CD4-positive, alpha-beta memory T cell (primary cell): ENCODE measurements at regions not wholly inside any gene's neighbourhood (a gene's known extent, or its start where the extent isn't known, plus 50 kb on each side); places are given as distances from the start of the nearest gene placed in this dataset.
A peak's percentile ranks its signal among the peaks of the same experiment; 100 is the strongest.

ENCODE experiments used
- CTCF ChIA-PET: fragments of 350-600 bp; sonication (Branson Sonifier 250); formaldehyde crosslinking; loops from one replicate; lab custom pipeline; 2021; ENCODE audit warnings: inconsistent platforms; ENCODE audit not compliant: partially characterized antibody; lab: Charles Lee
- POLR2A ChIA-PET: fragments of 350-600 bp; sonication (Branson Sonifier 250); formaldehyde crosslinking; loops from one replicate; lab custom pipeline; 2021; ENCODE audit not compliant: partially characterized antibody; lab: Charles Lee
- DNase-seq, 5 donors: peaks; one replicate each; pipeline versions ENCODE4 v3.0.0 to v3.0.0-alpha.2; 2020 to 2022; ENCODE audit warnings: mixed read lengths in 1 of 5
- H3K27ac ChIP-seq: one replicate; pipeline ENCODE4 v1.7.0; 2013; ENCODE audit warnings: low read depth, low read length
- H3K27me3 ChIP-seq: 2 replicates; pipeline ENCODE4 v1.7.0; 2013; ENCODE audit warnings: mild to moderate bottlenecking, low read length, moderate library complexity; ENCODE audit not compliant: insufficient read depth
- H3K36me3 ChIP-seq: 2 replicates; pipeline ENCODE4 v1.7.0; 2013; ENCODE audit warnings: mild to moderate bottlenecking, low read length, moderate library complexity; ENCODE audit not compliant: insufficient read depth
- H3K4me1 ChIP-seq: 2 replicates; pipeline ENCODE4 v1.7.0; 2013; ENCODE audit warnings: mild to moderate bottlenecking, low read length, moderate library complexity; ENCODE audit not compliant: insufficient read depth
- H3K4me3 ChIP-seq, 2 donors: one replicate each; pipeline ENCODE4 v1.7.0; 2013; ENCODE audit warnings: low read length in 2 of 2, mild to moderate bottlenecking in 1 of 2
- H3K9me3 ChIP-seq, 2 donors: one replicate each; pipeline ENCODE4 v1.7.0; 2013; ENCODE audit warnings: low read length in 2 of 2, control low read depth in 1 of 2; ENCODE audit not compliant: control insufficient read depth in 1 of 2
- H3K27ac Mint-ChIP-seq, 7 donors: one replicate each; pipeline ENCODE4 v1.8.0; 2020 to 2021; ENCODE audit warnings: mixed read lengths in 7 of 7, mild to moderate bottlenecking in 6 of 7, inconsistent platforms in 3 of 7, moderate library complexity in 3 of 7
- H3K27me3 Mint-ChIP-seq, 2 donors: one replicate each; pipeline ENCODE4 v1.8.0; 2020 to 2021; ENCODE audit warnings: mixed read lengths in 2 of 2
- H3K36me3 Mint-ChIP-seq, 2 donors: one replicate each; pipeline ENCODE4 v1.8.0; 2020 to 2021; ENCODE audit warnings: mixed read lengths in 2 of 2, inconsistent platforms in 1 of 2, mild to moderate bottlenecking in 1 of 2
- H3K4me1 Mint-ChIP-seq, 4 donors: one replicate each; pipeline ENCODE4 v1.8.0; 2020 to 2021; ENCODE audit warnings: mixed read lengths in 4 of 4, mild to moderate bottlenecking in 1 of 4
- H3K4me3 Mint-ChIP-seq, 8 donors: one replicate each; pipeline ENCODE4 v1.8.0; 2020 to 2021; ENCODE audit warnings: mixed read lengths in 8 of 8, mild to moderate bottlenecking in 7 of 8, moderate library complexity in 6 of 8, inconsistent platforms in 3 of 8
- H3K9me3 Mint-ChIP-seq, 8 donors: one replicate each; pipeline ENCODE4 v1.8.0; 2020 to 2021; ENCODE audit warnings: mixed read lengths in 8 of 8, mild to moderate bottlenecking in 5 of 8, inconsistent platforms in 3 of 8, moderate library complexity in 1 of 8
- intact Hi-C: fragments of 100-400 bp; cut with micrococcal nuclease; formaldehyde crosslinking; loops from one replicate; pipeline ENCODE4 v1.15.1; 2023

DNA sequence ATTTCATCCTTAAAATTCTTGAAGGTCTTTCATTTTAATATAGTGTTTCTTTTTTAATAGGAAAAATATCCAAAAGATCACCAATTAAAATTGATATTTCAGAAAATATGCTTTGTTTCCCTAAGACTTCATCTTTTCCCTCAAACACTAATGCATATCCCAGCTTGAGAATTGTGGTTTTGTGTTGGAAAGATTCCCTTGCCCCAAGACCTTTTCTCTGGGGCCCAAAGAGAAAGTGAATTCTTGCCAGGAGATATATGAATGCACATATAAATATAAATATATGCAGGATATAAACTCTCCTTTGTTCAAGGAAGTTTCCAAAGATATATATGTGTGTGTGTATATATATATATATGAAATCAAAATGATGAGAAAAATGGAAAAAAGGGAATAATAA is 241.2 kb downstream of the FAM76B start:
- Histone ChIP-seq H3K27ac (no peak overlapping the region), H3K4me1 (peaks cover 15% of the 10 kb centered on the region), H3K4me3 (no peak overlapping the region), H3K27me3 (no peaks in the 10 kb centered on the region), H3K36me3 (no peaks in the 10 kb centered on the region), H3K9me3 (no peaks in the 10 kb centered on the region)
- Mint-ChIP-seq H3K27me3 (peaks cover 0 to 2% of the 10 kb centered on the region in 2 donors), H3K36me3 (no peaks in the 10 kb centered on the region), H3K27ac (no peak overlapping the region), H3K4me3 (peak overlapping the region in 1 of 8 donors; percentile 15), H3K9me3 (no peaks in the 10 kb centered on the region), H3K4me1 (peaks cover 3 to 13% (median 10%) of the 10 kb centered on the region in 4 donors)
- ChIA-PET POLR2A (no interaction called here), CTCF (no interaction called here)
- intact Hi-C loops: no loop called here
- no peak for DNase-seq

DNA sequence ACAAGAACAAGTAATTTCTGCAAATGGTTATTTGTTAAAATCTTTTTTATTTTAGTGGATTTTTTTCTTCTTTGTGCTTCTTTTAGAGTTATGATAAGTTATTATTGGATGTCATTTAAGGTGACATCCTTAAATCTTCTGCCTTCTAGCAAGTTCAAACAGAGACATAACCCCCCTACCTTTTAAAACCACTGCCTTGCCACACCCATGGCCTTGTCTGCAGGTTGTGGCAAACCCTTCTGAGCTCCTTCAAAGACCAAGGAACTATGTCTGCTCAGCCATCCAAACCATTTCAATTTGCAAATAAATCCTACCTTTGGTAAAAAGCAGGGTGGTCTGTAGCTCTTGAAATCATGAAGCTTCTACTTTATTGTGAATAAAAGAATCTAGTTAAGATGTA is 241.6 kb downstream of the FAM76B start:
- Mint-ChIP-seq H3K9me3 (no peaks in the 10 kb centered on the region), H3K36me3 (no peaks in the 10 kb centered on the region), H3K4me3 (peak overlapping the region in 3 of 8 donors; percentile 9 to 22 (median 11)), H3K27ac (peak overlapping the region in 1 of 7 donors; percentile 21), H3K4me1 (peaks cover 3 to 13% (median 10%) of the 10 kb centered on the region in 4 donors), H3K27me3 (peaks cover 0 to 2% of the 10 kb centered on the region in 2 donors)
- Histone ChIP-seq H3K27me3 (no peaks in the 10 kb centered on the region), H3K27ac (no peak overlapping the region), H3K4me3 (no peak overlapping the region), H3K4me1 (peaks cover 15% of the 10 kb centered on the region), H3K36me3 (no peaks in the 10 kb centered on the region), H3K9me3 (no peaks in the 10 kb centered on the region)
- DNase-seq: no peak
- ChIA-PET CTCF (no interaction called here), POLR2A (no interaction called here)
- intact Hi-C loops: no loop called here

DNA sequence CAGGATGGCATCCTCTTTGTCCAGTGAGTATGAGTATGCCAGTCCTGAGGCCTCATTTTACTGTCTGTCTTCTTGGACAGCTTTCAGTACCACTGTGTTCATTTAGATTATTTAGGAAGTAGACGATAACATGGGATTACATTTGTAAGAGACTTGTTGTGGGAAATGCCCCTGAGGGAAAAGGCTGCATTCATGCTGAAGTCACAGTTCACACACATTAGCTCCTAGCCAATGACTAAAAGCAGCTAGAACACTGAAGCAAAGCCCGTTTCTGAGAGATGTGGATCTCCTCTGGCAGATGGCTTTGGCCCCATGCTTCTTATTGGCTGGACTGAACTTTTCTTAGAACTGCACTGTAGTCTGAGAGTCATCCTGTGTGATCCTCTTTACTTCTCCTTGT is 242.4 kb downstream of the FAM76B start:
- CTCF ChIA-PET: no interaction called here
- Mint-ChIP-seq H3K36me3 (no peaks in the 10 kb centered on the region), H3K27ac (peak overlapping the region in 1 of 7 donors; percentile 62), H3K4me1 (peaks cover 3 to 13% (median 10%) of the 10 kb centered on the region in 4 donors), H3K27me3 (no peaks in the 10 kb centered on the region), H3K4me3 (no peak overlapping the region), H3K9me3 (no peaks in the 10 kb centered on the region)
- Histone ChIP-seq H3K9me3 (no peaks in the 10 kb centered on the region), H3K27me3 (no peaks in the 10 kb centered on the region), H3K27ac (no peak overlapping the region), H3K4me3 (no peak overlapping the region), H3K4me1 (peaks cover 15% of the 10 kb centered on the region), H3K36me3 (no peaks in the 10 kb centered on the region)
- intact Hi-C loops: no loop called here
- POLR2A ChIA-PET: no interaction called here
- DNase-seq: no peak

DNA sequence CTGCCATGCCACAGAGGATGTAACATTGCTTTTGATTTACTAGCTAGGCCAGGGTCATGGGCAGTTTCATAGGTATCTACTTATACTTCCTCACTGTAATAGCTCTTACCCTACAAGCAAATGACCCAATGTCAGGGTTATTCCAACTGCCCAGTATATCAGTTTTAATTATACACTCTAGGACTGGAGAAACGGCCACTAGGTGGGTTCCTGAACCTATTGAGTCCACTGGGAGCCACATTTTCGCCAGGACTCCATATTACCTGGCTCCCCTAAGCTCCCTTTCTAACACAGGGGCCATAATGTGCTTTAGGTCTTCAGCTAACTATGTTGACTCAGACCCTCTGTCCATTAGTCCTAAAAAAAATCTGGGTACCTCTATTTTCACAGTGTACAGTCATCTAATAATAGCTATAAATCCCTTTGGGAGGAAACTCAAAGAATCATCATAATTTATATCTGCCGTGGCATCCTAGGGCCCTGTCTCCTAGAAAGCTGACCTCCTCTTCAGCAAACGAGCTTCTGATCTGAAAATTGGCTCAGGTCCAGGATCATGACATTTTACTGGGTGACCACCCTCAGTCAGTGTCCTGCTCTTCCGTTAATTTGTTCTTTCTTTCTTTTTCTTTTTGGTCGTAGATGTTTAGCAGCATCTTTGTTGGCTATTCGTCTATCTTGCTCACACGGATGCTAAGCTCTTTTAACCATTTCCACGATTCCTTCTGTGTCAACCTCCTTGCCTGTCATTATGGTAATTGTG is 244.3 kb downstream of the FAM76B start:
- H3K4me3 Mint-ChIP-seq: no peak overlapping the region
- Histone ChIP-seq H3K27ac (no peak overlapping the region), H3K4me3 (no peak overlapping the region), H3K4me1 (peaks cover 15% of the 10 kb centered on the region), H3K36me3 (no peaks in the 10 kb centered on the region), H3K9me3 (no peaks in the 10 kb centered on the region), H3K27me3 (no peaks in the 10 kb centered on the region)
- intact Hi-C loops: no loop called here
- H3K4me1 Mint-ChIP-seq: peaks cover 3 to 13% (median 10%) of the 10 kb centered on the region in 4 donors
- H3K27ac Mint-ChIP-seq: no peak overlapping the region
- no peaks in the 10 kb centered on the region for H3K9me3 Mint-ChIP-seq
- ChIA-PET CTCF (interaction anchor here (1.3 to 3.2 kb wide), 5 partner anchors 9 to 391 kb away, joined by 6 to 14 read pairs (median 8); no protein-coding TSS in a partner anchor), POLR2A (interaction anchor here (0.8 to 1.0 kb wide), 2 partner anchors 313 to 340 kb away, joined by 3 to 4 read pairs; no protein-coding TSS in a partner anchor)
- DNase-seq: no peak
- no peaks in the 10 kb centered on the region for H3K36me3 Mint-ChIP-seq
- no peaks in the 10 kb centered on the region for H3K27me3 Mint-ChIP-seq

DNA sequence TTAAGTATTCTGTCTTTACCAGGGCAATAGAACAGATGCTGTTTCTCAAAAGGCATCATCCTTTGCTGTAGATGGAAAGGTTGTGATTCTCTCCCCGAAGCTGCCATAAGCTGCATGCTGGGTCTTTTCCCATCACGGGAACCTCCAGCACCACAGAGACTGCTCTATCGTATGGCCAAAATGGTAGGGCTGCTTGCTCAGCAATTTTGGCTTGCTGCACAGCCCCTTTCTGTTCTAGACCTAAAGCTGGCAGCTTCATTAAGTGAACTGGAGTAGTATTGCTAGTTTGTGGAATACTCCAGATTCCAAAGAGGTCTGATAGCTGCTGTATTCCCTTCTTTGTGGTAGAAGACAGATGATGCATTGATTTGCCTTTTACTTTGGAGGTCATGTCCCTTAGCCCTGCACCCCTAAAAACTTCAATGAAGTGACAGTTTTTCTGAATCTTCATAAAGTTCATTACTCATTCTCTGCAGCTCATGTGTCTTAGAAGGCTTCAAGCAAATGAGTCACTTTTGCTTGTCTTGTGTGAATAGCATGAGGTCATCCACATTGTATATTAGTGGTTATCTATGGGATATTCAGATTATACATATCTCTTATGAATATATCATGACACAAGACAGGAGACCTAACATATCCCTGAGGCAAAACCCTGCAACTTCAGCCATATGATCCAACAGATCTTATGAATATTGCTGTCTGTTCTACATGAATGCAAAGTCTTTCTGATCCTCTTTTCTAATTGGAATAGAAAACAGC is 245.3 kb downstream of the FAM76B start:
- H3K9me3 Mint-ChIP-seq: no peaks in the 10 kb centered on the region
- no peak overlapping the region for H3K27ac Mint-ChIP-seq
- H3K4me1 ChIP-seq: peaks cover 15% of the 10 kb centered on the region
- H3K27ac ChIP-seq: no peak overlapping the region
- no peaks in the 10 kb centered on the region for H3K27me3 ChIP-seq
- ChIA-PET POLR2A (interaction anchor here (0.8 kb wide), 1 partner anchor 339 kb away, joined by 3 read pairs; no protein-coding TSS in a partner anchor), CTCF (interaction anchor here (0.9 to 3.2 kb wide), 4 partner anchors 8 to 161 kb away, joined by 3 to 14 read pairs (median 8); no protein-coding TSS in a partner anchor)
- H3K9me3 ChIP-seq: no peaks in the 10 kb centered on the region
- no peaks in the 10 kb centered on the region for H3K36me3 Mint-ChIP-seq
- no peak for DNase-seq
- no peak overlapping the region for H3K4me3 ChIP-seq
- no peaks in the 10 kb centered on the region for H3K36me3 ChIP-seq
- no peaks in the 10 kb centered on the region for H3K27me3 Mint-ChIP-seq
- no peak overlapping the region for H3K4me3 Mint-ChIP-seq
- peaks cover 3 to 13% (median 10%) of the 10 kb centered on the region in 4 donors for H3K4me1 Mint-ChIP-seq
- intact Hi-C loops: no loop called here

DNA sequence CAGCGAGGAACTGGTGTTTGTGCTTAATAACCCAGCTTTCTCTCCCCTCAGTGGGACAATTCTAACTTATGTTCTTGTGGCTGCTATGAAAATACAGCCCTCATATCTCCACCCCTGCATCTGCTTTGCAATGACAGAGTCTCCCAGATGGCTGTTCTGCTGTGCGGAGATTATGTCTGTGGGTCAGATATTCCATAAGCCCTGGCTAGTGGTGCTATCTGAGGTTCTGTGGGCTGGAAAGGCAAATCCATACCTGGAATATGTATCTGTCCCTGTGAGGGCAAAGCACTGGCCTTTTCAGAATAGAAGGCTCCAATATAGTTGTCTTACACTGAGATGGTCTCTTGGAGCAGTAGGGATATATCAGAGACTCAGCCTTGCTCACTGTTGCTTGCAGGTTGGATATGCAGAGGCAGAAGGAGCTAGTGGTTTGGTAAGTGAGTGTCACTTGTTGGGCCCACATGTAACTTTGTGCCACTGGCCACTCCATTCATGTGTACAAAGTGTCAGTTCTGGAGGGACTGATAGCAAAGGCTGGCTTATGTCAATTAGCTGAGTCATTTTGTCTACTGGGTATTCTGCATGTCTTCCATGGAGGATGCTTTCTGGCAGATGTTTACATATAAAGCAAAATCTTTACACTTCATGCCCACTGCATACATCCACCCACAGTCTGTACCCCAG is 246.6 kb downstream of the FAM76B start:
- H3K27me3 ChIP-seq: no peaks in the 10 kb centered on the region
- Mint-ChIP-seq H3K27me3 (no peaks in the 10 kb centered on the region), H3K27ac (peak overlapping the region in 1 of 7 donors; percentile 8), H3K9me3 (no peaks in the 10 kb centered on the region), H3K36me3 (no peaks in the 10 kb centered on the region), H3K4me3 (no peak overlapping the region), H3K4me1 (peaks cover 2 to 12% (median 8%) of the 10 kb centered on the region in 4 donors)
- DNase-seq: no peak
- CTCF ChIA-PET: interaction anchor here (0.9 kb wide), 1 partner anchor 163 kb away, joined by 3 read pairs; no protein-coding TSS in a partner anchor
- no peaks in the 10 kb centered on the region for H3K36me3 ChIP-seq
- no peak overlapping the region for H3K27ac ChIP-seq
- no peak overlapping the region for H3K4me3 ChIP-seq
- no peaks in the 10 kb centered on the region for H3K9me3 ChIP-seq
- peaks cover 7% of the 10 kb centered on the region for H3K4me1 ChIP-seq
- POLR2A ChIA-PET: no interaction called here
- intact Hi-C loops: no loop called here

DNA sequence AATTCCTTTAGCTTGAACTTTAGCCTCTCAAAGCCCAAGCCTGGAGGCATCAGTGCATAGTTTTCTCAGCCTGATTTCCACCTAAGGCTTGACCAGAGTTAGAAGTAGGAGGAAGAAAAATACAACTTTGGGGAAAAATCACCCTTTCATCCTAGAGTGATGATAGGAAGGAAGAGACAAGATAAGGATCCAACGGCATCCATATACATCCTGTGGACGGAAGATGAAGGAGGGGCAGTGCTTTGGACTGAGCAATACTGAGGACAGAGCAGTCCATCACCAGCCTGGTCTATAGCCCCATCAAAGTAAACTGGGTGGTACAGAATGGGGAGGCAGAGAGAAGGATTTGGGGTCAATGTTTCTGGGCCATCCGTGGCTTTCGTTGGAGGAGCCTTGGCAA is 247.9 kb downstream of the FAM76B start:
- H3K9me3 ChIP-seq: no peaks in the 10 kb centered on the region
- no peaks in the 10 kb centered on the region for H3K27me3 ChIP-seq
- H3K4me3 ChIP-seq: no peak overlapping the region
- POLR2A ChIA-PET: no interaction called here
- Mint-ChIP-seq H3K27me3 (no peaks in the 10 kb centered on the region), H3K4me1 (peaks cover 0 to 1% (median 0%) of the 10 kb centered on the region in 4 donors), H3K27ac (no peak overlapping the region), H3K36me3 (no peaks in the 10 kb centered on the region), H3K4me3 (no peak overlapping the region), H3K9me3 (no peaks in the 10 kb centered on the region)
- DNase-seq: no peak
- intact Hi-C loops: no loop called here
- H3K4me1 ChIP-seq: no peaks in the 10 kb centered on the region
- no peaks in the 10 kb centered on the region for H3K36me3 ChIP-seq
- H3K27ac ChIP-seq: no peak overlapping the region
- CTCF ChIA-PET: no interaction called here
